ENCODE measurements at regions not wholly inside any gene's neighbourhood (a gene's known extent, or its start where the extent isn't known, plus 50 kb on each side); places are given as distances from the start of the nearest gene placed in this dataset.

DNA sequence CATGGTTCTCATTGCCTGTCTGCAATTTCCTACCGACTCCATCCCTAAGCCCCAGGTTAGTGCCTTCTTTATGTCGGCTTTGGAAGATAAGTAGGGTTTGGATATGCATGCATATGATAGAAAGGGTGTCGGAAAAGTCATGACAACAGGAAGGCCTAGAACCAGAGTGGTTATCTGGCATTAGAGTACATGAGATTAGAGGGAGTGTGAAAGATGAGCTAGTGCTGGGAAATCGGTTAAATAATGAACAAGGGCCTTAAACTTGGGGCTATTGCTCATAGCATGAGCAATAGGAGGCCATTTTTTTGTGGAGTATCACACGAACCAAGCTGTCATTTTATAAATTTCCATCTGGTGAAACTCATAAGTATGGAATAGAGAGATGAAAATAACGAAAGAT lies 54.0 kb upstream of the LPP start:
- Histone ChIP-seq H3K4me3 (no peak overlapping the region), H3K27ac (ENCODE audit: control insufficient read depth, insufficient read depth) (no peak overlapping the region), H3K79me2 (ENCODE audit: control insufficient read depth, insufficient read depth, low read length) (no peaks in the 10 kb centered on the region), H3K4me1 (ENCODE audit: control insufficient read depth, insufficient read depth, low read length) (no peaks in the 10 kb centered on the region), H4K20me1 (ENCODE audit: control insufficient read depth, insufficient read depth) (no peaks in the 10 kb centered on the region), H2AFZ (ENCODE audit: control insufficient read depth, low read depth, low read length) (no peak overlapping the region), H3K9ac (ENCODE audit: control insufficient read depth, insufficient read depth, low read length) (no peak overlapping the region), H3K27me3 (replicated peaks in 1 of 2; ENCODE audit: control insufficient read depth in 2 of 2, insufficient read depth in 2 of 2, low read length in 1 of 2) (peaks cover 0 to 7% of the 10 kb centered on the region in 2 experiments; a peak in 3 of 4 replicates), H3K9me3 (replicated peaks; ENCODE audit: control insufficient read depth, insufficient read depth, low read length) (no peaks in the 10 kb centered on the region; the same call in 2 of the 3 replicates), H3K36me3 (ENCODE audit: control insufficient read depth in 2 of 2, insufficient read depth in 2 of 2, low read length in 1 of 2) (no peaks in the 10 kb centered on the region), H3K4me2 (ENCODE audit: control insufficient read depth, insufficient read depth) (no peak overlapping the region)
- in situ Hi-C loops (cut with MboI), result no loop called here
- ChIA-PET CTCF (interaction anchor here (1.0 kb wide), 1 partner anchor 359 kb away, joined by 3 read pairs; no protein-coding TSS in a partner anchor), RAD21 (ENCODE audit: unreplicated experiment) (no interaction called here), SMC1A (ENCODE audit: uncharacterized antibody, unreplicated experiment) (no interaction called here), POLR2A (no interaction called here)
- FAIRE-seq (no peak), DNase-seq (ENCODE audit: low read depth, low spot score) (no peak), ATAC-seq (no peak)
- no TSS peak for BruUV-seq (replicated peaks)
- intact Hi-C loops (cut with micrococcal nuclease; ENCODE audit: unreplicated experiment), result no loop called here
- WGBS (ENCODE audit: insufficient coverage, insufficient replicate concordance, low lambda C conversion rate, missing lambda C conversion rate), result 27% methylated on average over 6 of the region's 6 CpGs
- no peak for TF ChIP-seq IKZF1 (conservative IDR thresholded peaks at IDR 0.05)
- TF ChIP-seq RAD21 (IDR thresholded peaks at IDR 0.05; ENCODE audit: insufficient read depth, low read depth, low read length), result no peak
- TF ChIP-seq EGR1 (IDR thresholded peaks at IDR 0.05; ENCODE audit: borderline replicate concordance in 1 of 2, low read depth in 2 of 2, low read length in 2 of 2), result no peak
- no peak for TF ChIP-seq STAT3 (IDR thresholded peaks at IDR 0.05; ENCODE audit: low read depth, low read length)
- TF ChIP-seq EZH2 (IDR thresholded peaks at IDR 0.05; ENCODE audit: borderline replicate concordance, control insufficient read depth, low read depth, low read length), result no peak
- TF ChIP-seq TARDBP (IDR thresholded peaks at IDR 0.05; ENCODE audit: borderline replicate concordance), result no peak
- no peak for TF ChIP-seq ZNF384 (IDR thresholded peaks at IDR 0.05; ENCODE audit: borderline replicate concordance, low read depth, low read length)
- TF ChIP-seq ZZZ3 (IDR thresholded peaks at IDR 0.05; ENCODE audit: control insufficient read depth, insufficient read length, low read depth), result no peak
- no peak for TF ChIP-seq HDGF (IDR thresholded peaks at IDR 0.05)
- no peak for TF ChIP-seq ZBTB11 (CRISPR knock-in tag; IDR thresholded peaks at IDR 0.05)
- no peak for TF ChIP-seq CEBPZ (IDR thresholded peaks at IDR 0.05; ENCODE audit: low read depth, low read length)
- TF ChIP-seq POLR2A (IDR thresholded peaks at IDR 0.05; ENCODE audit: low read depth, low read length), result no peak
- TF ChIP-seq NR2F1 (conservative IDR thresholded peaks at IDR 0.05), result no peak
- no peak for TF ChIP-seq E4F1 (IDR thresholded peaks at IDR 0.05; ENCODE audit: borderline replicate concordance, partially characterized antibody)
- TF ChIP-seq USF1 (IDR thresholded peaks at IDR 0.05; ENCODE audit: borderline replicate concordance, extremely low read length, insufficient read depth, low read depth, low read length), result no peak
